Endothelial cell (in vitro differentiated cells): ENCODE measurements at regions not wholly inside any gene's neighbourhood (a gene's known extent, or its start where the extent isn't known, plus 50 kb on each side); places are given as distances from the start of the nearest gene placed in this dataset.

Experiments
- DNase-seq: peaks from one replicate; pipeline ENCODE4 v3.0.0; 2021; ENCODE audit warnings: low spot score
- H3K27ac Mint-ChIP-seq: one replicate; pipeline ENCODE4 v1.8.0; 2021; ENCODE audit warnings: mixed read lengths, inconsistent platforms; ENCODE audit not compliant: unreplicated experiment
- H3K27me3 Mint-ChIP-seq: one replicate; pipeline ENCODE4 v1.8.0; 2021; ENCODE audit warnings: mild to moderate bottlenecking, moderate library complexity, mixed read lengths, inconsistent platforms; ENCODE audit not compliant: unreplicated experiment
- H3K36me3 Mint-ChIP-seq: one replicate; pipeline ENCODE4 v1.8.0; 2021; ENCODE audit warnings: mild to moderate bottlenecking, low read depth, mixed read lengths, inconsistent platforms; ENCODE audit not compliant: unreplicated experiment
- H3K4me1 Mint-ChIP-seq: one replicate; pipeline ENCODE4 v1.8.0; 2021; ENCODE audit warnings: mild to moderate bottlenecking, mixed read lengths, inconsistent platforms; ENCODE audit not compliant: unreplicated experiment
- H3K4me3 Mint-ChIP-seq: one replicate; pipeline ENCODE4 v1.8.0; 2021; ENCODE audit warnings: mild to moderate bottlenecking, mixed read lengths, inconsistent platforms; ENCODE audit not compliant: unreplicated experiment
- H3K9me3 Mint-ChIP-seq: one replicate; pipeline ENCODE4 v1.8.0; 2021; ENCODE audit warnings: mixed read lengths, inconsistent platforms; ENCODE audit not compliant: unreplicated experiment
- TF ChIP-seq, protein P1 (sequence below): fragments of 200-600 bp; sonication (generic); IDR thresholded peaks from one replicate; pipeline ENCODE4 v1.5.0; 2021; ENCODE audit warnings: antibody characterized with exemption; ENCODE audit not compliant: unreplicated experiment

DNA sequence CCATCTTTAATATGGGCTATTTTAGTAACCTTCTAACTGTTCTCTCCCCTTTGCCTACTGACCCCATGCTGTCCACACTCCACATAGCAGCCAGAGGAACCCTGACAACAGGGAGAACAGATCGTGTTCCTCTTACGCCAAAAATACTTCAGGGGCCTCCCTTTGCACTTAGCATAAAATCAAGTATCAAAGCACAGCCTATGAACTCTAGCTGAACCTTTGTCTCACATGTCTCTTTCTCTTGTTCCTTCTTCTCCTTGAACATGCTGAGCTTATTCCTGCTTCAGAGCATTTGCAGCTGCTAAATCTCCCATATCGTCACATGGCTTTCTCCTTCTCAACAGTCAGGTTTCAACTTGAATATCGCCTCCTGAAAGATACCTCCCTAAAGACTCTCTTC lies 698.8 kb upstream of the C9orf72 start:
- no peak overlapping the region for H3K27ac Mint-ChIP-seq
- H3K4me3 Mint-ChIP-seq, result no peak overlapping the region
- H3K4me1 Mint-ChIP-seq, result no peaks in the 10 kb centered on the region
- H3K36me3 Mint-ChIP-seq, result no peaks in the 10 kb centered on the region
- H3K9me3 Mint-ChIP-seq, result no peaks in the 10 kb centered on the region
- no peak for DNase-seq
- no peaks in the 10 kb centered on the region for H3K27me3 Mint-ChIP-seq
- TF ChIP-seq, protein P1, sequence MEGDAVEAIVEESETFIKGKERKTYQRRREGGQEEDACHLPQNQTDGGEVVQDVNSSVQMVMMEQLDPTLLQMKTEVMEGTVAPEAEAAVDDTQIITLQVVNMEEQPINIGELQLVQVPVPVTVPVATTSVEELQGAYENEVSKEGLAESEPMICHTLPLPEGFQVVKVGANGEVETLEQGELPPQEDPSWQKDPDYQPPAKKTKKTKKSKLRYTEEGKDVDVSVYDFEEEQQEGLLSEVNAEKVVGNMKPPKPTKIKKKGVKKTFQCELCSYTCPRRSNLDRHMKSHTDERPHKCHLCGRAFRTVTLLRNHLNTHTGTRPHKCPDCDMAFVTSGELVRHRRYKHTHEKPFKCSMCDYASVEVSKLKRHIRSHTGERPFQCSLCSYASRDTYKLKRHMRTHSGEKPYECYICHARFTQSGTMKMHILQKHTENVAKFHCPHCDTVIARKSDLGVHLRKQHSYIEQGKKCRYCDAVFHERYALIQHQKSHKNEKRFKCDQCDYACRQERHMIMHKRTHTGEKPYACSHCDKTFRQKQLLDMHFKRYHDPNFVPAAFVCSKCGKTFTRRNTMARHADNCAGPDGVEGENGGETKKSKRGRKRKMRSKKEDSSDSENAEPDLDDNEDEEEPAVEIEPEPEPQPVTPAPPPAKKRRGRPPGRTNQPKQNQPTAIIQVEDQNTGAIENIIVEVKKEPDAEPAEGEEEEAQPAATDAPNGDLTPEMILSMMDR, result no peak

DNA sequence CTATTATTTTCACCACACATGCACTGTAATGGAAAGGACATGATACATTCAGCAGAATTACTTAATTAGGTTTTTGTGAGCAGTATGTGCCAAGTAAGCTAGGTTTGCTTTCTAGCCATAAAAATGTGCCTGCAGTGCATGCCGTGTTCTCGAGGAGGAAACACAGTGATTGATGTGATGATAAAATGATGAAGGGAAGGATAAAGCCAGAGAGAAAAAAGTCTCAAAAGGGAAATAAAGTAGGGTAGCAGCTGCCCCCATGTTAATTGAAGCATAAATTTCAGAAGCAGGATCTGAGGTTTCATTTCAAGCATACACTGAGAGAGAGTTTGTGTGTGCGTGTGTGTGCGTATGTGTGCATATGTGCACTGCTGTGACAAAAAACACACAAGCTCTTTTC lies 714.2 kb upstream of the C9orf72 start:
- Mint-ChIP-seq H3K36me3 (peaks cover 6% of the 10 kb centered on the region), H3K4me1 (peaks cover 8% of the 10 kb centered on the region), H3K27ac (no peak overlapping the region), H3K4me3 (no peak overlapping the region), H3K9me3 (peaks cover 9% of the 10 kb centered on the region), H3K27me3 (no peaks in the 10 kb centered on the region)
- no peak for DNase-seq
- TF ChIP-seq, protein P1, result no peak

DNA sequence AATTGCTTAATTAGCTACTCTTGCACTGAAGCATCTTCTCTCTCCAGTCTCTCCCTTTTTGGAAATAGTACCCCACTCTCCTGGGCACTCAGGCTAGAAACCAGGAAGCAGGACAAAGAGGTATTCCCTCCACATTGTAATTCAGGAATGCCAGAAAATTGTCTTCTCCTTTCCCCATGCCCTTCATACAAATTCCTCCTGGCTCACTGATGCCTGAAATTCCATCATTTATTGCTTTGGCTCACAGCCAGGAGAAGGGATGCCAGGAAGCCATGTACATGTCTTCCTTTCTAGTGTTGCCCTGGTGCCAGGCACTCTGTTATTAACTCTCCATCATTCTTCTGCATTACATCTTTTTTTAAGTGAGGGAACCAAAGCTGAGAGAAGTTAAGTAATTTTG lies 716.5 kb upstream of the C9orf72 start:
- peaks cover 4% of the 10 kb centered on the region for H3K4me1 Mint-ChIP-seq
- H3K27me3 Mint-ChIP-seq, result no peaks in the 10 kb centered on the region
- peak overlapping the region; percentile 87 for H3K27ac Mint-ChIP-seq
- H3K36me3 Mint-ChIP-seq, result peaks cover 6% of the 10 kb centered on the region
- H3K4me3 Mint-ChIP-seq, result no peak overlapping the region
- H3K9me3 Mint-ChIP-seq, result peaks cover 9% of the 10 kb centered on the region
- DNase-seq, result no peak
- TF ChIP-seq, protein P1, result no peak

DNA sequence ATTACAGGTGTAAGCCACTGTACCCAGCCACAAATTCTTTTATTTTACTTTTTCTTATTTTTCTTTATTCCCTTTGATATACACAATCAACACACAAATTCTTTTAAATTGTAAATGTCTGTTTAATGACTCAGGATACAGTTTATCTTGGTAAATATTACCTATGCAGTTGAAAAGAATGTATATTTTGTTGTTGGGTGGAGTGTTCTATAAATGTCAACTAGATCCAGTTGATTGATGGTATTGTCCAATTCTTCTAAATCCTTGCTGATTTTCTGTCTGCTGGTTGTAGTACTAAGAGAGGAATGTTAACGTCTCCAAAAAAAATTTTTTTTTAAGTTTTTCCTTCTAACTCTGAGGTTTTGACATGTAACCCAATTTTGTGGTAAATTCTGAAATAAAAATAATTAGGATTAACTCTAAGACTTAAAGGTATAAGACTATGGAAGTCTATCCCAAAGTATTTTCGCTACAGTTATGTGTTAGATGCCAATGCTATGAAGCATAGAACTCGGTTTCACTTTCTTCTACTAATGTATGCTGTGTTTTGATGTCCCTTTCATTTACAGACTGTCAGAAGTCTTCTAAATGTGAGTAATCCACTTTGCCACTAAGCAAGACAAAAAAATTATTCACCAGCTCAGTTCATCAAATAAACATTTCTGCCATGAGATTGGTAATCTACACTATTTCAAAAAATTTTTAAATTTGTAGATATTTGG lies 720.2 kb upstream of the C9orf72 start:
- Mint-ChIP-seq H3K4me1 (peaks cover 4% of the 10 kb centered on the region), H3K27me3 (no peaks in the 10 kb centered on the region), H3K27ac (no peak overlapping the region), H3K4me3 (no peak overlapping the region), H3K9me3 (peaks cover 9% of the 10 kb centered on the region), H3K36me3 (peaks cover 6% of the 10 kb centered on the region)
- DNase-seq, result no peak
- TF ChIP-seq, protein P1, result no peak

DNA sequence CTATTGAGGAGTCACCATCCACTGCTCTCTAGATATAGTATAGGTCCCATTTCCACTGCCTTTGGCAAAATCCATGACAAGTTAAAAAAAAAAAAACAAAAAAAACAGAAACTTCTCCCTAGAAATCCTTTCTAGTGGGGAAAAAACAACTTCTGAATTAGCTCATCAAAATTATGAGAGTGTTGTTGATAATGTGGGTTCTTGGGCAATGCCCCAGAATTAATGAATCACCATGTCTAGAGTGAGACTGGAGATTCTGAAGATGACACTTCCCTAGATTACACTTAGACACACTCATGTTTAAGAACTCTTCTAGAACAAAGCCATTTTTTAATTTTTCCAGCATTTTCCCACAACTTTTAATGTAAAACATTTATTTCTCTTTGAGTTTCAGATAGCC lies 728.0 kb upstream of the C9orf72 start:
- Mint-ChIP-seq H3K27me3 (no peaks in the 10 kb centered on the region), H3K4me1 (no peaks in the 10 kb centered on the region), H3K36me3 (peaks cover 2% of the 10 kb centered on the region), H3K27ac (no peak overlapping the region), H3K9me3 (no peaks in the 10 kb centered on the region), H3K4me3 (no peak overlapping the region)
- no peak for DNase-seq
- TF ChIP-seq, protein P1, result no peak
